Endodermal cell (in vitro differentiated cells): ENCODE measurements at regions not wholly inside any gene's neighbourhood (a gene's known extent, or its start where the extent isn't known, plus 50 kb on each side); places are given as distances from the start of the nearest gene placed in this dataset.

Source experiments
- DNase-seq: peaks from one replicate; pipeline ENCODE4 v3.0.0-alpha.2; 2017
- H3K27ac ChIP-seq: 2 replicates; pipeline ENCODE4 v1.5.1; 2013; ENCODE audit warnings: mild to moderate bottlenecking, low read depth, low read length, moderate library complexity
- H3K27me3 ChIP-seq: 2 replicates; pipeline ENCODE4 v1.6.1; 2013; ENCODE audit warnings: mild to moderate bottlenecking, low read length, moderate library complexity; ENCODE audit not compliant: insufficient read depth, control insufficient read depth, poor library complexity, severe bottlenecking
- H3K36me3 ChIP-seq: 2 replicates; pipeline ENCODE4 v1.7.0; 2013; ENCODE audit warnings: mild to moderate bottlenecking, low read length, moderate library complexity; ENCODE audit not compliant: control insufficient read depth, insufficient read depth
- H3K4me1 ChIP-seq: one replicate; pipeline ENCODE4 v1.7.0; 2013; ENCODE audit warnings: low read length; ENCODE audit not compliant: control insufficient read depth, insufficient read depth
- H3K4me3 ChIP-seq: 2 replicates; pipeline ENCODE4 v1.5.1; 2013; ENCODE audit warnings: mild to moderate bottlenecking, low read length, moderate library complexity
- H3K9ac ChIP-seq: 2 replicates; pipeline ENCODE4 v1.6.1; 2013; ENCODE audit warnings: mild to moderate bottlenecking, low read length, moderate library complexity; ENCODE audit not compliant: poor library complexity, severe bottlenecking; ENCODE audit errors: extremely low read depth
- H3K9me3 ChIP-seq: 2 replicates; pipeline ENCODE4 v1.6.1; 2013; ENCODE audit warnings: mild to moderate bottlenecking, low read length, moderate library complexity; ENCODE audit not compliant: control insufficient read depth
- H3K27ac Mint-ChIP-seq: 2 replicates; pipeline ENCODE4 v1.8.0; 2020; ENCODE audit warnings: mixed read lengths
- H3K27me3 Mint-ChIP-seq: 2 replicates; pipeline ENCODE4 v1.8.0; 2021; ENCODE audit warnings: mild to moderate bottlenecking, mixed read lengths; ENCODE audit not compliant: insufficient read depth
- H3K36me3 Mint-ChIP-seq: 2 replicates; pipeline ENCODE4 v1.8.0; 2020; ENCODE audit warnings: low read depth, mixed read lengths
- H3K4me1 Mint-ChIP-seq: 2 replicates; pipeline ENCODE4 v1.8.0; 2020; ENCODE audit warnings: mixed read lengths
- H3K4me3 Mint-ChIP-seq: 2 replicates; pipeline ENCODE4 v1.8.0; 2020; ENCODE audit warnings: mild to moderate bottlenecking, moderate library complexity, mixed read lengths
- H3K9me3 Mint-ChIP-seq: 2 replicates; pipeline ENCODE4 v1.8.0; 2020; ENCODE audit warnings: mild to moderate bottlenecking, mixed read lengths
- CTCF ChIP-seq: fragments of 200-600 bp; sonication (generic); conservative IDR thresholded peaks from 2 replicates; pipeline ENCODE4 v1.5.0; 2021; ENCODE audit warnings: antibody characterized with exemption, mild to moderate bottlenecking
- whole genome bisulfite sequencing, 2 experiments: methylation state at CpG; one replicate each; pipeline versions ENCODE4 v1.1.5 to v1.1.7; 2013; ENCODE audit warnings: missing lambda C conversion rate in 2 of 2, mixed read lengths in 1 of 2; ENCODE audit not compliant: insufficient coverage in 1 of 2, insufficient read length in 1 of 2; 5-methylcytosine and 5-hydroxymethylcytosine counted together

GRCh38 chr1:228811712-228812305 is 76.5 kb downstream of the RHOU start:
- Mint-ChIP-seq H3K27ac (no peak overlapping the region), H3K4me1 (peaks cover 42% of the 10 kb centered on the region), H3K9me3 (no peaks in the 10 kb centered on the region), H3K4me3 (no peak overlapping the region), H3K27me3 (peaks cover 3% of the 10 kb centered on the region), H3K36me3 (no peaks in the 10 kb centered on the region)
- H3K9ac ChIP-seq = no peak overlapping the region
- peaks cover 6% of the 10 kb centered on the region for H3K9me3 ChIP-seq
- no peak for TF ChIP-seq CTCF
- WGBS, 2 experiments = 87 to 95% methylated on average over 10 to 11 of the region's 11 CpGs
- DNase-seq = no peak
- H3K4me3 ChIP-seq = no peak overlapping the region
- H3K36me3 ChIP-seq = no peaks in the 10 kb centered on the region
- no peaks in the 10 kb centered on the region for H3K27me3 ChIP-seq
- H3K4me1 ChIP-seq = peaks cover 4% of the 10 kb centered on the region
- no peak overlapping the region for H3K27ac ChIP-seq

DNA sequence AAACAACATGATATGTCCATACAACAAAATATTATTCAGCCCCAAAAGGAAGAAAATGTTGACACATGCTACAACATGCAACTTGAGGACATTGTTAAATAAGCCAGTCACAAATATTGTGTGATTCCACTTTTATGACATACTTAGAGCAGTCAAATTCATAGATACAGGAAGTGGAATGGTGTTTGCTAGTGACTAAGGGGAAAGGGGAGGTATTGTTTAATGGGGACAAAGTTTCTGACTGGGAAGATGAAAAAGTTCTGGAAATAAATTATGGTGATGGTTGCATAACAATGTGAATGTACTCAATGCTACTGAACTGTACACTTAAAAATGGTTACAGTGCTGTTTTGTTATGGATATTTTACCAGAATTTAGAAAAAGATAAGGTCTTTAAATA is 77.7 kb downstream of the RHOU start:
- Mint-ChIP-seq H3K4me3 (no peak overlapping the region), H3K36me3 (no peaks in the 10 kb centered on the region), H3K27me3 (peaks cover 3% of the 10 kb centered on the region), H3K9me3 (no peaks in the 10 kb centered on the region), H3K27ac (no peak overlapping the region), H3K4me1 (peaks cover 42% of the 10 kb centered on the region)
- DNase-seq = no peak
- Histone ChIP-seq H3K9ac (no peak overlapping the region), H3K9me3 (peaks cover 6% of the 10 kb centered on the region), H3K27ac (no peak overlapping the region), H3K4me1 (peaks cover 4% of the 10 kb centered on the region), H3K27me3 (no peaks in the 10 kb centered on the region), H3K4me3 (no peak overlapping the region), H3K36me3 (no peaks in the 10 kb centered on the region)
- TF ChIP-seq CTCF = no peak

GRCh38 chr1:228814176-228814575 is 78.9 kb downstream of the RHOU start:
- H3K36me3 Mint-ChIP-seq = no peaks in the 10 kb centered on the region
- peaks cover 4% of the 10 kb centered on the region for H3K4me1 ChIP-seq
- no peak overlapping the region for H3K9ac ChIP-seq
- no peaks in the 10 kb centered on the region for H3K9me3 Mint-ChIP-seq
- H3K9me3 ChIP-seq = no peaks in the 10 kb centered on the region
- H3K27me3 Mint-ChIP-seq = peaks cover 7% of the 10 kb centered on the region
- H3K4me3 ChIP-seq = no peak overlapping the region
- H3K27me3 ChIP-seq = no peaks in the 10 kb centered on the region
- no peak overlapping the region for H3K27ac Mint-ChIP-seq
- no peak for DNase-seq
- peaks cover 42% of the 10 kb centered on the region for H3K4me1 Mint-ChIP-seq
- no peak overlapping the region for H3K4me3 Mint-ChIP-seq
- no peaks in the 10 kb centered on the region for H3K36me3 ChIP-seq
- no peak for TF ChIP-seq CTCF
- WGBS, 2 experiments = 69 to 75% methylated on average over 2 to 4 of the region's 4 CpGs
- no peak overlapping the region for H3K27ac ChIP-seq
